Stimulated activated CD4-positive, alpha-beta T cell treated with anti-CD3 and anti-CD28 coated beads, Interleukin-15, amount 100 ng/mL, for 24 hours (primary cell): ENCODE measurements at regions not wholly inside any gene's neighbourhood (a gene's known extent, or its start where the extent isn't known, plus 50 kb on each side); places are given as distances from the start of the nearest gene placed in this dataset.
"Not testable (repeated sequence)": the region's sequence is repeated elsewhere in the genome, so short reads cannot be mapped to it uniquely, and the experiment has no call there.

Source experiments
- DNase-seq: peaks from one replicate; pipeline ENCODE4 v3.0.0-alpha.2; 2020

GRCh38 chr5:167352801-167353200, 938.6 kb upstream of the WWC1 start:
- no peak for DNase-seq

- DNase-seq = no peak
Measured at GRCh38 chr5:167355346-167355745, 936.1 kb upstream of the WWC1 start.

GRCh38 chr5:167356374-167356773, 935.1 kb upstream of the WWC1 start:
- DNase-seq = no peak

GRCh38 chr5:167358868-167359492, 932.5 kb upstream of the WWC1 start:
- DNase-seq = no peak

- DNase-seq = no peak
Measured at GRCh38 chr5:167361795-167362194, 929.6 kb upstream of the WWC1 start.

GRCh38 chr5:167363065-167363464, 928.4 kb upstream of the WWC1 start:
- DNase-seq = no peak

- no peak for DNase-seq
Measured at GRCh38 chr5:167375125-167375524, 916.3 kb upstream of the WWC1 start.

GRCh38 chr5:167378894-167379723, 912.3 kb upstream of the WWC1 start:
- DNase-seq = no peak

GRCh38 chr5:167381457-167381856, 910.0 kb upstream of the WWC1 start:
- no peak for DNase-seq

GRCh38 chr5:167389537-167389936, 901.9 kb upstream of the WWC1 start:
- no peak for DNase-seq

- not testable (repeated sequence) for DNase-seq
Measured at GRCh38 chr5:167391286-167391685, 900.2 kb upstream of the WWC1 start.

- DNase-seq = no peak
Measured at GRCh38 chr5:167392240-167392639, 899.2 kb upstream of the WWC1 start.

GRCh38 chr5:167393358-167393757, 898.1 kb upstream of the WWC1 start:
- no peak for DNase-seq

- DNase-seq = no peak
Measured at GRCh38 chr5:167402671-167403070, 888.8 kb upstream of the WWC1 start.

- no peak for DNase-seq
Measured at GRCh38 chr5:167406513-167406912, 884.9 kb upstream of the WWC1 start.

GRCh38 chr5:167412556-167412955, 878.9 kb upstream of the WWC1 start:
- no peak for DNase-seq

- no peak for DNase-seq
Measured at GRCh38 chr5:167413506-167413905, 877.9 kb upstream of the WWC1 start.

GRCh38 chr5:167414611-167415010, 876.8 kb upstream of the WWC1 start:
- no peak for DNase-seq

- DNase-seq = no peak
Measured at GRCh38 chr5:167415779-167416746, 875.4 kb upstream of the WWC1 start.

GRCh38 chr5:167417662-167418061, 873.8 kb upstream of the WWC1 start:
- DNase-seq = no peak

- no peak for DNase-seq
Measured at GRCh38 chr5:167425161-167425560, 866.3 kb upstream of the WWC1 start.

- DNase-seq = no peak
Measured at GRCh38 chr5:167426501-167426900, 864.9 kb upstream of the WWC1 start.

GRCh38 chr5:167427641-167428040, 863.8 kb upstream of the WWC1 start:
- not testable (repeated sequence) for DNase-seq
